ENCODE measurements at regions not wholly inside any gene's neighbourhood (a gene's known extent, or its start where the extent isn't known, plus 50 kb on each side); places are given as distances from the start of the nearest gene placed in this dataset.

GRCh38 chr2:238634701-238635357, 208.1 kb downstream of the ASB1 start:
- Histone ChIP-seq H3K27ac (ENCODE audit: insufficient read depth, low read length, poor library complexity, severe bottlenecking) (no peak overlapping the region), H3K4me1 (ENCODE audit: control insufficient read depth, insufficient read depth, low read length, poor library complexity, severe bottlenecking) (no peaks in the 10 kb centered on the region), H3K36me3 (ENCODE audit: control insufficient read depth, insufficient read depth, low read length) (no peaks in the 10 kb centered on the region), H3K9me3 (ENCODE audit: control insufficient read depth in 2 of 2, low read length in 2 of 2) (no peaks in the 10 kb centered on the region), H3K4me3 (ENCODE audit: low read depth, low read length) (no peak overlapping the region), H3K27me3 (ENCODE audit: control insufficient read depth, insufficient read depth, low read length) (no peaks in the 10 kb centered on the region)
- Mint-ChIP-seq H3K27ac (no peak overlapping the region), H3K27me3 (peaks cover 4% of the 10 kb centered on the region), H3K9me3 (peaks cover 0 to 1% (median 0%) of the 10 kb centered on the region in 7 donors), H3K4me3 (no peak overlapping the region), H3K36me3 (no peaks in the 10 kb centered on the region), H3K4me1 (no peaks in the 10 kb centered on the region)
- DNase-seq (no peak), ATAC-seq (ENCODE audit: low read depth in 2 of 2) (no peak)

GRCh38 chr2:238635647-238636051, 208.9 kb downstream of the ASB1 start:
- no peaks in the 10 kb centered on the region for H3K9me3 ChIP-seq (ENCODE audit: control insufficient read depth in 2 of 2, low read length in 2 of 2)
- Mint-ChIP-seq H3K9me3 (peaks cover 0 to 1% (median 0%) of the 10 kb centered on the region in 7 donors), H3K4me3 (no peak overlapping the region), H3K4me1 (no peaks in the 10 kb centered on the region), H3K27ac (peak overlapping the region in 1 of 3 donors; percentile 21), H3K27me3 (peaks cover 4% of the 10 kb centered on the region), H3K36me3 (no peaks in the 10 kb centered on the region)
- H3K27ac ChIP-seq (ENCODE audit: insufficient read depth, low read length, poor library complexity, severe bottlenecking), result no peak overlapping the region
- H3K36me3 ChIP-seq (ENCODE audit: control insufficient read depth, insufficient read depth, low read length), result no peaks in the 10 kb centered on the region
- no peak overlapping the region for H3K4me3 ChIP-seq (ENCODE audit: low read depth, low read length)
- ATAC-seq (ENCODE audit: low read depth in 2 of 2) (no peak), DNase-seq (no peak)
- no peaks in the 10 kb centered on the region for H3K27me3 ChIP-seq (ENCODE audit: control insufficient read depth, insufficient read depth, low read length)
- H3K4me1 ChIP-seq (ENCODE audit: control insufficient read depth, insufficient read depth, low read length, poor library complexity, severe bottlenecking), result no peaks in the 10 kb centered on the region

- H3K27me3 Mint-ChIP-seq, result peaks cover 4% of the 10 kb centered on the region
- Histone ChIP-seq H3K27ac (ENCODE audit: insufficient read depth, low read length, poor library complexity, severe bottlenecking) (no peak overlapping the region), H3K27me3 (ENCODE audit: control insufficient read depth, insufficient read depth, low read length) (no peaks in the 10 kb centered on the region), H3K4me1 (ENCODE audit: control insufficient read depth, insufficient read depth, low read length, poor library complexity, severe bottlenecking) (no peaks in the 10 kb centered on the region), H3K9me3 (ENCODE audit: control insufficient read depth in 2 of 2, low read length in 2 of 2) (no peaks in the 10 kb centered on the region), H3K36me3 (ENCODE audit: control insufficient read depth, insufficient read depth, low read length) (no peaks in the 10 kb centered on the region), H3K4me3 (ENCODE audit: low read depth, low read length) (no peak overlapping the region)
- H3K36me3 Mint-ChIP-seq, result no peaks in the 10 kb centered on the region
- H3K9me3 Mint-ChIP-seq, result peaks cover 0 to 1% (median 0%) of the 10 kb centered on the region in 7 donors
- H3K27ac Mint-ChIP-seq, result no peak overlapping the region
- H3K4me1 Mint-ChIP-seq, result no peaks in the 10 kb centered on the region
- DNase-seq, result no peak
- no peak for ATAC-seq (ENCODE audit: low read depth in 2 of 2)
- no peak overlapping the region for H3K4me3 Mint-ChIP-seq
These were observed 209.7 kb downstream of the ASB1 start for GRCh38 chr2:238636269-238637073.

- no peaks in the 10 kb centered on the region for H3K9me3 ChIP-seq (ENCODE audit: control insufficient read depth in 2 of 2, low read length in 2 of 2)
- ATAC-seq (ENCODE audit: low read depth in 2 of 2) (no peak), DNase-seq (no peak)
- Mint-ChIP-seq H3K27ac (no peak overlapping the region), H3K4me1 (no peaks in the 10 kb centered on the region), H3K4me3 (no peak overlapping the region), H3K36me3 (no peaks in the 10 kb centered on the region), H3K9me3 (peaks cover 0 to 1% (median 0%) of the 10 kb centered on the region in 7 donors), H3K27me3 (peaks cover 4% of the 10 kb centered on the region)
- no peaks in the 10 kb centered on the region for H3K27me3 ChIP-seq (ENCODE audit: control insufficient read depth, insufficient read depth, low read length)
- H3K27ac ChIP-seq (ENCODE audit: insufficient read depth, low read length, poor library complexity, severe bottlenecking), result no peak overlapping the region
- no peaks in the 10 kb centered on the region for H3K4me1 ChIP-seq (ENCODE audit: control insufficient read depth, insufficient read depth, low read length, poor library complexity, severe bottlenecking)
- H3K36me3 ChIP-seq (ENCODE audit: control insufficient read depth, insufficient read depth, low read length), result no peaks in the 10 kb centered on the region
- no peak overlapping the region for H3K4me3 ChIP-seq (ENCODE audit: low read depth, low read length)
These were observed 209.5 kb upstream of the TWIST2 start for GRCh38 chr2:238638100-238638981.

GRCh38 chr2:238638982-238639628, 208.8 kb upstream of the TWIST2 start:
- DNase-seq (no peak), ATAC-seq (ENCODE audit: low read depth in 2 of 2) (no peak)
- Histone ChIP-seq H3K36me3 (ENCODE audit: control insufficient read depth, insufficient read depth, low read length) (no peaks in the 10 kb centered on the region), H3K4me1 (ENCODE audit: control insufficient read depth, insufficient read depth, low read length, poor library complexity, severe bottlenecking) (no peaks in the 10 kb centered on the region), H3K4me3 (ENCODE audit: low read depth, low read length) (no peak overlapping the region), H3K9me3 (ENCODE audit: control insufficient read depth in 2 of 2, low read length in 2 of 2) (no peaks in the 10 kb centered on the region), H3K27me3 (ENCODE audit: control insufficient read depth, insufficient read depth, low read length) (no peaks in the 10 kb centered on the region), H3K27ac (ENCODE audit: insufficient read depth, low read length, poor library complexity, severe bottlenecking) (no peak overlapping the region)
- Mint-ChIP-seq H3K27me3 (peaks cover 4% of the 10 kb centered on the region), H3K4me1 (no peaks in the 10 kb centered on the region), H3K36me3 (no peaks in the 10 kb centered on the region), H3K27ac (no peak overlapping the region), H3K9me3 (peaks cover 0 to 2% (median 0%) of the 10 kb centered on the region in 7 donors), H3K4me3 (no peak overlapping the region)

- peaks cover 4% of the 10 kb centered on the region for H3K27me3 Mint-ChIP-seq
- no peak overlapping the region for H3K4me3 ChIP-seq (ENCODE audit: low read depth, low read length)
- H3K27ac ChIP-seq (ENCODE audit: insufficient read depth, low read length, poor library complexity, severe bottlenecking), result no peak overlapping the region
- no peaks in the 10 kb centered on the region for H3K4me1 Mint-ChIP-seq
- no peaks in the 10 kb centered on the region for H3K9me3 ChIP-seq (ENCODE audit: control insufficient read depth in 2 of 2, low read length in 2 of 2)
- ATAC-seq (ENCODE audit: low read depth in 2 of 2) (no peak), DNase-seq (no peak)
- H3K27ac Mint-ChIP-seq, result no peak overlapping the region
- H3K4me3 Mint-ChIP-seq, result no peak overlapping the region
- H3K36me3 Mint-ChIP-seq, result no peaks in the 10 kb centered on the region
- no peaks in the 10 kb centered on the region for H3K27me3 ChIP-seq (ENCODE audit: control insufficient read depth, insufficient read depth, low read length)
- peaks cover 0 to 2% (median 0%) of the 10 kb centered on the region in 7 donors for H3K9me3 Mint-ChIP-seq
- H3K4me1 ChIP-seq (ENCODE audit: control insufficient read depth, insufficient read depth, low read length, poor library complexity, severe bottlenecking), result no peaks in the 10 kb centered on the region
- no peaks in the 10 kb centered on the region for H3K36me3 ChIP-seq (ENCODE audit: control insufficient read depth, insufficient read depth, low read length)
These were observed 207.4 kb upstream of the TWIST2 start for GRCh38 chr2:238640486-238640885.

GRCh38 chr2:238642973-238643372, 204.9 kb upstream of the TWIST2 start:
- Mint-ChIP-seq H3K4me1 (no peaks in the 10 kb centered on the region), H3K4me3 (no peak overlapping the region), H3K27me3 (no peaks in the 10 kb centered on the region), H3K9me3 (peaks cover 0 to 2% (median 0%) of the 10 kb centered on the region in 7 donors), H3K36me3 (no peaks in the 10 kb centered on the region), H3K27ac (no peak overlapping the region)
- no peaks in the 10 kb centered on the region for H3K36me3 ChIP-seq (ENCODE audit: control insufficient read depth, insufficient read depth, low read length)
- H3K9me3 ChIP-seq (ENCODE audit: control insufficient read depth in 2 of 2, low read length in 2 of 2), result no peaks in the 10 kb centered on the region
- no peak overlapping the region for H3K4me3 ChIP-seq (ENCODE audit: low read depth, low read length)
- DNase-seq (no peak), ATAC-seq (ENCODE audit: low read depth in 2 of 2) (no peak)
- no peaks in the 10 kb centered on the region for H3K4me1 ChIP-seq (ENCODE audit: control insufficient read depth, insufficient read depth, low read length, poor library complexity, severe bottlenecking)
- H3K27me3 ChIP-seq (ENCODE audit: control insufficient read depth, insufficient read depth, low read length), result no peaks in the 10 kb centered on the region
- H3K27ac ChIP-seq (ENCODE audit: insufficient read depth, low read length, poor library complexity, severe bottlenecking), result no peak overlapping the region
